AML-193 (cell line): ENCODE measurements at regions not wholly inside any gene's neighbourhood (a gene's known extent, or its start where the extent isn't known, plus 50 kb on each side); places are given as distances from the start of the nearest gene placed in this dataset.
"Not testable (repeated sequence)": the region's sequence is repeated elsewhere in the genome, so short reads cannot be mapped to it uniquely, and the experiment has no call there.

Source experiments
- DNase-seq, 2 experiments: peaks; one replicate each; lab custom pipeline; 2025; lab: John Stamatoyannopoulos, UW

GRCh38 chr6:158920311-158920905 lies 79.6 kb downstream of the RSPH3 start:
- no peak for DNase-seq

- DNase-seq: no peak
These were observed 80.1 kb downstream of the RSPH3 start for GRCh38 chr6:158919865-158920264.

DNA sequence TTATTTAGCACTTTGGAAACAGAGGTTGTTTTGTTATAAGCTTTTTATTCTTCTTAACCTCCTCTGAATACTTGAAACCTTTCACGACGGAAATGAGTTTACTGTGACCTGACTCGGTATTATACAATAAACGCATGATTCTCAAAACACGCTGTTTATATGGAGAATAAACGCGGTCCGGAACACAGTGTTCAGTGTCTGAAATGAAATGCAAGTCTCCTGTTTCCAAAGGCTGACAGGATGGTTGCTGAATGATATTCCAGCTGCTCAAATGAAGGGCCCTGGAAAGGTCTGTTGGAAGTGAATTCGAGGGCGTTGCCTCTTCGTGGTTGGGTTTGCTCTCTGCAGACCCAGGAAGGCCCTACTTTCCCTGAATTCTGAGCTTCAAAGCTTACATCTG lies 83.4 kb downstream of the RSPH3 start:
- DNase-seq: no peak

GRCh38 chr6:158914923-158915322 lies 85.1 kb downstream of the RSPH3 start:
- DNase-seq: no peak

DNA sequence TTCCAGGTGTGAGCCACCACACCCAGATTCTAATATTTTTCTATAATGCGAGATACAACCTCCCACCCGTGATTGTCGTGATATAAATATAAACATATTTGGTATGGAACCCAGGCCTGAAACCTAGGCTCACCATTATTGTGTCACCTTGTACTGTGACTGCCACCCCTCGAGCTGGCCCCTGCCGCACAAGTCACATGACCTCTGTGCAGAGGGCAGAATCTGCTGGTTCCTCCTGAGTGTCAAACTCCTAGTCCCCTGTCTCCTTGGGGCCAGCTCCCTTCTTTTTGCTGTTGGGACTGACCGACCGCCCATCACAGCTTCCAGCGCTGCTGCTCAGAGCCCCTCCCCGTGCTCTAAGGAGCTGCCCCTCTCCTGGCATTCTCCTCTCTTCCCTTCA lies 86.4 kb downstream of the RSPH3 start:
- DNase-seq: no peak

DNA sequence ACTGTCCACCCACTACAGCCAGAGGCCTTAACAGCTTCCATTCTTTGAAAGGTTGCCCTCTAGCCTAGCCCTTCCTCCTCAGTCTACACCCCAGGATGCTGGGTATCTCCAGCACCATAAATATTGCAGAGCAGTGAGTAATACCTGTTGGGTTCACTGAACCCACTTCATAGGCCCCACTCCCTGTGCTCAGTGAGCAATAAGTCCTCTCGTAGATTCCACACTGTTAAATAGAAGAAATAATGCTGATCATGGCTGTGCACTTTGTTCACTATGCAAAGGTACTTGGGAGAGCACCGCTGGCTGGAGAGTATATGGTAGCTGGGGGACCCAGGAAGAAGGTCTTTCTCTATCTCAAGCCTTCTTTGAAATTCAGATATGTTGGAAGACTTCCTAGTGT lies 87.3 kb downstream of the RSPH3 start:
- DNase-seq: no peak

DNA sequence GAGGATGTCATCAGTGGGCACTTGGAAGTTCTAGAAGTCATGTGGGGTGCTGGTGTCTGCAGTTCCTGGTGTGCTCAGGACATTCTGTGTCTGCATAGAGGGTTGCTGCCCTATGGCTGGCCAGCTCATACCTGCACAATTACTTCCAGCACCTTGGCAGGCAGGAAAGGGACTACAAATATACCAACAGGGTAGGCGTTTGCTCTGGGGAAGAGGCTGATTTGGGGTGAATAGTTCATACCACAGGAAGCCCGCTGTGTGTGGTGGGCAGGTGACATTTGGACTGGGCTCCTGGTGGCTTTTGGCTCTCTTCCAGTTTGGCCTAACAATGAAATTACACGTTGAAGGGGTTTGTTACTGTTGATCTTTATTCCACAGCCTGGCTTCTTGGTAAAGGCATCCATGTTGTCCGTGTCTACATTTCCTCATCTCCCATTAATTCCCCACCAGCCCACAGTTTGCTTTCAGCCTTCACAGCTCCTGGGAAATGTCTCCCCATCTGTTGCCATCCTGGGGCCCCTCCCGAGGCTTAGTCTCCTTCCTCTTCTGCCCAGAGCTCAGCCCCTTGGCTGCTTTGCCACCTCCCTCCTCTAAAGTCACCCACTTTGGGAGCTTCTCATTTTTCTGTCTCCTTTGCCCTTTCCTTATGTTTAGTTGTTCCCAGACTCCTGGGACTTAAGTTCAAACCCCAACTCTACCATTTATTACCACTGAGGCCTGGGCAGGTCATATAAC lies 88.1 kb downstream of the RSPH3 start:
- DNase-seq: no peak

DNA sequence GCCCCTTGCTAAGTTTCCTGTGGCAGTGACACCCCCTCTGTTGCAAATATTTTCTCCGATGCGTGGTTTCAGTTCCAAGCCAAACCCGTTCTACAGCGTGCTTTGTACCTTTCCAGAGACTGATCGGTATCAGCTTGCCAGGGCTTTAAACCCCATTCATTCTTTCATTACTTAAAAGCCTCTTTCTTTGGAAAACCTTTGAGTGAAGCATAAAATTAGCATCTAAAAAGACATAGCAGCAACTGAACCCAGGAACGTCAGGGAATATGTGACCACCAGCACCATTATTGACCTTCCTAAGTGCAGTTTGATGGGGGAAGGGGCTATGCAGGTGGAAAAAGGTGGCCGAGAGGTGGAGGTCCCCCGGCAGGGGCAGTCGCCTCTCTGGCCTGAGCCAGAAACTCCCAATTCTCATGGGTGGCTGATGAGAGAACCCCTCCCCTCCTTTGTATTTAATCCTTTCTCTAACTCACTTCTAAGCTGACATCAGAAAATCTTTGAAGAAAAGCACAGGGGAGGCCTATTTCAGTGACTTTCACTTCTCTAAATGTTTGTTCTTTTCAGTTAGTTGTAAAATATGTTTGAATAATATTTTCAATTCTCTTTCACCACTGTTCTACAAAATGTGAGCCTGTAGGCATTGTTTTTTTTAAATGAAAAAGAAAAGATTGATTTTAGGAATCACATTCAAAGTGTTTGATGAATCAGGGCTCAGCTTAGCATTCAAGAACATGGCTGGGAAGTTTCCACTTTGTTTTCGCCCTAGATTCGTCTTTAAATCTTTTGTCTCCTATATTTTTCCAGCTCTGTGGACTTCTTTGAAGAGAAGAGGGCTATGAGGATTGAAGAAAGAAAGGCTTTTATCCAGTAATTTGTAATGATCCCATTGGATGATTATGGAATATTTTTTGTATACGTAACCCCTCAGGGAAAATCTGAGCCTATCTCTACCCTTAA lies 89.2 kb downstream of the RSPH3 start:
- no peak for DNase-seq

- DNase-seq: no peak
These were observed 90.1 kb downstream of the RSPH3 start for GRCh38 chr6:158909938-158910337.

DNA sequence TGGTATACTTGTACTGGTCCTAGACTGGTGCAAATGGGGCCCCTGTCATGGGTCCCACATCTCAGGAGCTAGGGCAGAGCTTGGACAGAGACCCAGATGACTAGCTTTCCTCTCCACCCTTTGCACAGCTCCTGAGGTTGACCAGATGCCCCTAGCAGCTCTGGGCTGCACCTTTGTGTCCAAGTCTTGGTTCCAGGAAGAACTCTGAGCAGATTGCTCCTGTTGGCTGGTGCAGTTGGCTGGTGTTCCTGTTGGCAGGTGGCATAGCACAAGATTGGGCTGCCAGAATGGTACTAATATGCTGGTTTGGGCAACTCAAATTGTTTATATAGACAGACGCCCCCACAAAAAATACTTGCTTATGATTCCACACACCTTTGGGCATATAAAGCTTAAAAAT lies 89.4 kb upstream of the EZR start:
- DNase-seq: no peak

GRCh38 chr6:158907931-158908330 lies 88.8 kb upstream of the EZR start:
- no peak for DNase-seq

GRCh38 chr6:158906926-158907325 lies 87.8 kb upstream of the EZR start:
- no peak for DNase-seq

DNA sequence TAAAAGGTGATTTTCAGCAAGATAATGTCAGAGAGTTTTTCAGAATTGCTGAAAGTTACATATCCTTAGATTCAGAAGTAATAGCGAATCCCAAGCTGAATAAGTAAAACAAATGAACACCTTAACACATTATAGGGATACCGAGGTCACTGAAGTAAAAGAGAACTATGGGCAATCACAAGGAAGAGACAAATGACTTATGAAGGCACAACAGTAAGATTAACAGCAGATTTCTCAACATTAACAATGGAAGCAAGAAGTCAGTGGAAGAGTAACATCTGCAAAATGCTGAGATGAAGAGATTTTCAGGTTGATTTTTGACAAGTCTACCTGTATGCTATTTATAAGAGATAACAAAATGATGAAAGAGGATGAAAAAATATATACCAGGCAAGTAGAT lies 86.1 kb upstream of the EZR start:
- no peak for DNase-seq

GRCh38 chr6:158903801-158904200 lies 84.6 kb upstream of the EZR start:
- no peak for DNase-seq

- no peak for DNase-seq
These were observed 81.6 kb upstream of the EZR start for GRCh38 chr6:158900663-158901312.

GRCh38 chr6:158897236-158897635 lies 78.1 kb upstream of the EZR start:
- DNase-seq: no peak

GRCh38 chr6:158895661-158896060 lies 76.5 kb upstream of the EZR start:
- no peak for DNase-seq

GRCh38 chr6:158894193-158894592 lies 75.0 kb upstream of the EZR start:
- no peak for DNase-seq

DNA sequence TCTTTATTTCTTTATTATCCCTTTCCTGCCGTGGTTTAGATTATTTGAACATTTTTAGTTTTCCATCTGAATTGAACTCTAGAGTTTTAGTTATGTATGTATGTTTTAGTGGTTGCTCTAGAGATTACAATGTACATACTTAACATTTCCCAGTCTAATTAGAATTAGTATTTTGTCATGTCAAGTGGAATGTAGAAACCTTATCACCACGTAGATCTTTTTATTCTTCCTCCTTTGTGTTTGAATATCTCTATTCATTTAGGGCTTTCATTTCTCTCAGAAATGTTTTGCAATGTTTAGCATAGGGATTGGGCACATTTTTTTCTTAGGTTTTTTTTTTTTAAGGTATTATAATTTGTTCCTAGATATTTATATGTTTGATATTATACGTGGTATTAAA lies 73.1 kb upstream of the EZR start:
- DNase-seq: no peak

DNA sequence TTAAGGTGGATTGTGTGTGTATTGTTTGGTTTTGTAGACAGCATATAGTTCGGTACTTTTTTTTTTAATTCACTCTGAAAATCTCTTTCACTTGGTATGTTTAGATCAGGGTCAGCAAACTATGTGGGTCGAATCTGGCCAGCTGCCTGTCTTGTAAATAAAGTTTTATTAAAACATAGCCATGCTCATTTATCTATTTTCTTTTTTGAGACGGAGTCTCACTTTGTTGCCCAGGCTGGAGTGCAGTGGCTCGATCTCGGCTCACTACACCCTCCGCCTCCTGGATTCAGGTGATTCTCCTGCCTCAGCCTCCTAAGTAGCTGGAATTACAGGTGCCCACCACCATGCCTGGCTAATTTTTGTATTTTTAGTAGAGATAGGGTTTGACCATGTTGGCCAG lies 72.4 kb upstream of the EZR start:
- DNase-seq: not testable (repeated sequence)

GRCh38 chr6:158888171-158888570 lies 69.0 kb upstream of the EZR start:
- not testable (repeated sequence) for DNase-seq

DNA sequence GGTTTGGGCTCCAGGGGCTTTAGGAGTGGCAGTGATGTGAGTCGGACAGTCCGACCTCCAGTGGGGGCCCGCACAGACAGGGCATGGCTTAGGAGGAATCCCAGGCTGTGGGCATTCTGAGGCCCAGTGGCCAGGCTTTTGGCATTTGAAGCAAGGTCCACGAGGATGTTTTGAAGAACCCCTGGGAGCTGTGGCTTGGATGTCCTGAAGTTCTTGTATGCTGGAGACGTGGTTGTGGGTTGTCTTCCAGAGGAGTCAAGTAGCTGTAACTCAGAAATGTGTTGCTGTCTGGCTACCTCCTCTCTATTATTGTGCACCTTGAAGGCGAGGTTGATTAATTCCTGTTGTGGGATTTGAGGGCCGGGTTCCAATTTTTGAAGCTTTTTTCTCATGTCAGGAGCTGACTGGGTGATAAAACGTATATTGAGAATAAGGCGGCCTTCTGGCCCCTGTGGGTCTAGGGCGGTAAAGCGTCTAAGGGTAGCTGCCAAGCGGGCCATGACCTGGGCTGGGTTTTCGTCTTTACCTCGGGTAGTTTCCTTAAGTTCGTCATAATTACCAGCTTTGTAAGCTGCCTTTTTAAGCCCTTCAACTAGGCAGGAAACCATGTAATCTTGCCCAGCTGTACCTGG lies 67.3 kb upstream of the EZR start:
- not testable (repeated sequence) for DNase-seq
